ENCODE measurements at regions not wholly inside any gene's neighbourhood (a gene's known extent, or its start where the extent isn't known, plus 50 kb on each side); places are given as distances from the start of the nearest gene placed in this dataset.

GRCh38 chr4:112058433-112058832 lies 86.8 kb upstream of the FAM241A start:
- no peak for TF ChIP-seq POLR2A (IDR thresholded peaks at IDR 0.05)
- TF ChIP-seq CTCF (IDR thresholded peaks at IDR 0.05 in 4 of 5, conservative IDR thresholded peaks at IDR 0.05 in 1 of 5) = no peak
